ENCODE measurements at regions not wholly inside any gene's neighbourhood (a gene's known extent, or its start where the extent isn't known, plus 50 kb on each side); places are given as distances from the start of the nearest gene placed in this dataset.
"Not testable (repeated sequence)": the region's sequence is repeated elsewhere in the genome, so short reads cannot be mapped to it uniquely, and the experiment has no call there.

- H3K4me3 ChIP-seq (ENCODE audit: low read depth, low read length); H2AFZ ChIP-seq (ENCODE audit: low read length, unreplicated experiment); H3K79me2 ChIP-seq (ENCODE audit: control insufficient read depth, insufficient read depth, low read length, unreplicated experiment); H3K27me3 ChIP-seq (ENCODE audit: insufficient read depth, low read length); H3K36me3 ChIP-seq (ENCODE audit: insufficient read depth, low read length); H3K4me1 ChIP-seq (ENCODE audit: control insufficient read depth, insufficient read depth, low read length, unreplicated experiment); H3K27ac ChIP-seq (ENCODE audit: low read depth, low read length): not testable (repeated sequence)
Measured at GRCh38 chr4:52409766-52410165, 249.3 kb downstream of the USP46 start.

- H3K36me3 ChIP-seq (ENCODE audit: insufficient read depth, low read length): no peaks in the 10 kb centered on the region
- peaks cover 10% of the 10 kb centered on the region; the same call in 1 of the 2 replicates for H3K27me3 ChIP-seq (ENCODE audit: insufficient read depth, low read length)
- H3K4me3 ChIP-seq (ENCODE audit: low read depth, low read length): no peak overlapping the region
- no peak overlapping the region for H2AFZ ChIP-seq (ENCODE audit: low read length, unreplicated experiment)
- H3K27ac ChIP-seq (ENCODE audit: low read depth, low read length): no peak overlapping the region
- H3K79me2 ChIP-seq (ENCODE audit: control insufficient read depth, insufficient read depth, low read length, unreplicated experiment): no peaks in the 10 kb centered on the region
- H3K4me1 ChIP-seq (ENCODE audit: control insufficient read depth, insufficient read depth, low read length, unreplicated experiment): no peaks in the 10 kb centered on the region
Measured at GRCh38 chr4:52410971-52411370, 248.1 kb downstream of the USP46 start.

- Histone ChIP-seq H3K27ac (ENCODE audit: low read depth, low read length) (no peak overlapping the region), H2AFZ (ENCODE audit: low read length, unreplicated experiment) (no peak overlapping the region), H3K4me3 (ENCODE audit: low read depth, low read length) (no peak overlapping the region), H3K79me2 (ENCODE audit: control insufficient read depth, insufficient read depth, low read length, unreplicated experiment) (no peaks in the 10 kb centered on the region), H3K27me3 (ENCODE audit: insufficient read depth, low read length) (peaks cover 6% of the 10 kb centered on the region; the same call in 1 of the 2 replicates), H3K36me3 (ENCODE audit: insufficient read depth, low read length) (no peaks in the 10 kb centered on the region), H3K4me1 (ENCODE audit: control insufficient read depth, insufficient read depth, low read length, unreplicated experiment) (no peaks in the 10 kb centered on the region)
Measured at GRCh38 chr4:52420330-52420729, 238.8 kb downstream of the USP46 start.

- H3K27me3 ChIP-seq (ENCODE audit: insufficient read depth, low read length): peaks cover 6% of the 10 kb centered on the region; the same call in 1 of the 2 replicates
- H2AFZ ChIP-seq (ENCODE audit: low read length, unreplicated experiment): no peak overlapping the region
- H3K4me3 ChIP-seq (ENCODE audit: low read depth, low read length): no peak overlapping the region
- H3K36me3 ChIP-seq (ENCODE audit: insufficient read depth, low read length): no peaks in the 10 kb centered on the region
- no peaks in the 10 kb centered on the region for H3K4me1 ChIP-seq (ENCODE audit: control insufficient read depth, insufficient read depth, low read length, unreplicated experiment)
- H3K27ac ChIP-seq (ENCODE audit: low read depth, low read length): no peak overlapping the region
- no peaks in the 10 kb centered on the region for H3K79me2 ChIP-seq (ENCODE audit: control insufficient read depth, insufficient read depth, low read length, unreplicated experiment)
Measured at GRCh38 chr4:52421811-52422213, 237.3 kb downstream of the USP46 start.

GRCh38 chr4:52423967-52424366 lies 235.1 kb downstream of the USP46 start:
- Histone ChIP-seq H3K36me3 (ENCODE audit: insufficient read depth, low read length) (no peaks in the 10 kb centered on the region), H3K4me3 (ENCODE audit: low read depth, low read length) (no peak overlapping the region), H3K79me2 (ENCODE audit: control insufficient read depth, insufficient read depth, low read length, unreplicated experiment) (no peaks in the 10 kb centered on the region), H3K4me1 (ENCODE audit: control insufficient read depth, insufficient read depth, low read length, unreplicated experiment) (no peaks in the 10 kb centered on the region), H3K27ac (ENCODE audit: low read depth, low read length) (no peak overlapping the region), H2AFZ (ENCODE audit: low read length, unreplicated experiment) (no peak overlapping the region), H3K27me3 (ENCODE audit: insufficient read depth, low read length) (peaks cover 9% of the 10 kb centered on the region)

GRCh38 chr4:52425751-52426326 lies 233.3 kb downstream of the USP46 start:
- no peaks in the 10 kb centered on the region for H3K79me2 ChIP-seq (ENCODE audit: control insufficient read depth, insufficient read depth, low read length, unreplicated experiment)
- H3K27me3 ChIP-seq (ENCODE audit: insufficient read depth, low read length): peaks cover 25% of the 10 kb centered on the region
- no peak overlapping the region for H2AFZ ChIP-seq (ENCODE audit: low read length, unreplicated experiment)
- H3K36me3 ChIP-seq (ENCODE audit: insufficient read depth, low read length): no peaks in the 10 kb centered on the region
- no peaks in the 10 kb centered on the region for H3K4me1 ChIP-seq (ENCODE audit: control insufficient read depth, insufficient read depth, low read length, unreplicated experiment)
- H3K27ac ChIP-seq (ENCODE audit: low read depth, low read length): no peak overlapping the region
- no peak overlapping the region for H3K4me3 ChIP-seq (ENCODE audit: low read depth, low read length)

- Histone ChIP-seq H3K79me2 (ENCODE audit: control insufficient read depth, insufficient read depth, low read length, unreplicated experiment) (no peaks in the 10 kb centered on the region), H3K4me1 (ENCODE audit: control insufficient read depth, insufficient read depth, low read length, unreplicated experiment) (no peaks in the 10 kb centered on the region), H3K36me3 (ENCODE audit: insufficient read depth, low read length) (no peaks in the 10 kb centered on the region), H3K27ac (ENCODE audit: low read depth, low read length) (no peak overlapping the region), H3K4me3 (ENCODE audit: low read depth, low read length) (no peak overlapping the region), H3K27me3 (ENCODE audit: insufficient read depth, low read length) (peaks cover 51% of the 10 kb centered on the region), H2AFZ (ENCODE audit: low read length, unreplicated experiment) (no peak overlapping the region)
Measured at GRCh38 chr4:52431410-52431809, 227.7 kb downstream of the USP46 start.

GRCh38 chr4:52431869-52432268 lies 227.2 kb downstream of the USP46 start:
- Histone ChIP-seq H3K4me1 (ENCODE audit: control insufficient read depth, insufficient read depth, low read length, unreplicated experiment) (no peaks in the 10 kb centered on the region), H3K27ac (ENCODE audit: low read depth, low read length) (no peak overlapping the region), H3K36me3 (ENCODE audit: insufficient read depth, low read length) (no peaks in the 10 kb centered on the region), H3K27me3 (ENCODE audit: insufficient read depth, low read length) (peaks cover 56% of the 10 kb centered on the region), H3K4me3 (ENCODE audit: low read depth, low read length) (no peak overlapping the region), H2AFZ (ENCODE audit: low read length, unreplicated experiment) (no peak overlapping the region), H3K79me2 (ENCODE audit: control insufficient read depth, insufficient read depth, low read length, unreplicated experiment) (no peaks in the 10 kb centered on the region)

- not testable (repeated sequence) for H3K36me3 ChIP-seq (ENCODE audit: insufficient read depth, low read length); H2AFZ ChIP-seq (ENCODE audit: low read length, unreplicated experiment); H3K4me3 ChIP-seq (ENCODE audit: low read depth, low read length); H3K4me1 ChIP-seq (ENCODE audit: control insufficient read depth, insufficient read depth, low read length, unreplicated experiment); H3K27ac ChIP-seq (ENCODE audit: low read depth, low read length); H3K79me2 ChIP-seq (ENCODE audit: control insufficient read depth, insufficient read depth, low read length, unreplicated experiment)
- H3K27me3 ChIP-seq (ENCODE audit: insufficient read depth, low read length): peaks cover 20% of the 10 kb centered on the region
Measured at GRCh38 chr4:52442524-52442923, 216.6 kb downstream of the USP46 start.

- no peak overlapping the region for H3K27ac ChIP-seq (ENCODE audit: low read depth, low read length)
- H2AFZ ChIP-seq (ENCODE audit: low read length, unreplicated experiment): no peak overlapping the region
- no peak overlapping the region for H3K4me3 ChIP-seq (ENCODE audit: low read depth, low read length)
- no peaks in the 10 kb centered on the region for H3K4me1 ChIP-seq (ENCODE audit: control insufficient read depth, insufficient read depth, low read length, unreplicated experiment)
- no peaks in the 10 kb centered on the region for H3K36me3 ChIP-seq (ENCODE audit: insufficient read depth, low read length)
- H3K79me2 ChIP-seq (ENCODE audit: control insufficient read depth, insufficient read depth, low read length, unreplicated experiment): no peaks in the 10 kb centered on the region
- peaks cover 80% of the 10 kb centered on the region for H3K27me3 ChIP-seq (ENCODE audit: insufficient read depth, low read length)
Measured at GRCh38 chr4:52472444-52472843, 186.7 kb downstream of the USP46 start.

GRCh38 chr4:52477191-52477780 lies 181.8 kb downstream of the USP46 start:
- no peaks in the 10 kb centered on the region for H3K79me2 ChIP-seq (ENCODE audit: control insufficient read depth, insufficient read depth, low read length, unreplicated experiment)
- peaks cover 46% of the 10 kb centered on the region for H3K27me3 ChIP-seq (ENCODE audit: insufficient read depth, low read length)
- no peak overlapping the region for H3K27ac ChIP-seq (ENCODE audit: low read depth, low read length)
- H3K4me3 ChIP-seq (ENCODE audit: low read depth, low read length): no peak overlapping the region
- no peaks in the 10 kb centered on the region for H3K4me1 ChIP-seq (ENCODE audit: control insufficient read depth, insufficient read depth, low read length, unreplicated experiment)
- H3K36me3 ChIP-seq (ENCODE audit: insufficient read depth, low read length): no peaks in the 10 kb centered on the region
- no peak overlapping the region for H2AFZ ChIP-seq (ENCODE audit: low read length, unreplicated experiment)
